Lower lobe of right lung (tissue), 2 donors: ENCODE measurements at regions not wholly inside any gene's neighbourhood (a gene's known extent, or its start where the extent isn't known, plus 50 kb on each side); places are given as distances from the start of the nearest gene placed in this dataset.

Experiments used
- ATAC-seq, 2 donors: fragments of 200-7000 bp; cut with Tn5 transposase; one replicate each; pipeline ENCODE4 v1.9.1; 2020 to 2022; ENCODE audit warnings: mild to moderate bottlenecking in 2 of 2, moderate library complexity in 2 of 2
- DNase-seq: peaks from one replicate; pipeline ENCODE4 v3.0.0-alpha.2; 2020
- H3K27ac ChIP-seq: fragments of 200-600 bp; one replicate; pipeline ENCODE4 v1.8.0; 2022
- H3K27me3 ChIP-seq: fragments of 200-600 bp; one replicate; pipeline ENCODE4 v1.8.0; 2022; ENCODE audit warnings: low read depth
- H3K36me3 ChIP-seq: fragments of 200-600 bp; one replicate; pipeline ENCODE4 v1.8.0; 2022; ENCODE audit warnings: mild to moderate bottlenecking
- H3K4me1 ChIP-seq: fragments of 200-600 bp; one replicate; pipeline ENCODE4 v1.8.0; 2022
- H3K4me3 ChIP-seq: fragments of 200-600 bp; one replicate; pipeline ENCODE4 v1.8.0; 2022; ENCODE audit warnings: mild to moderate bottlenecking
- H3K9me3 ChIP-seq: fragments of 200-600 bp; one replicate; pipeline ENCODE4 v1.8.0; 2022
- CTCF ChIP-seq: fragments of 200-600 bp; IDR thresholded peaks from one replicate; pipeline ENCODE4 v1.8.0; 2022; ENCODE audit warnings: antibody characterized with exemption, mild to moderate bottlenecking
- intact Hi-C: fragments of 100-400 bp; cut with DNase I; formaldehyde crosslinking; loops from one replicate; pipeline ENCODE4 v1.11.0; 2022
- donor health status: DM: no; HTN: yes; CAD: no; lungs with severe emphysema.

GRCh38 chr2:71830497-71831192 is 317.0 kb downstream of the CYP26B1 start:
- Histone ChIP-seq H3K4me3 (no peak overlapping the region), H3K27me3 (no peaks in the 10 kb centered on the region), H3K9me3 (no peaks in the 10 kb centered on the region), H3K27ac (no peak overlapping the region), H3K36me3 (no peaks in the 10 kb centered on the region), H3K4me1 (peaks cover 10% of the 10 kb centered on the region)
- DNase-seq = no peak
- no peak for ATAC-seq
- intact Hi-C loops = no loop called here
- no peak for TF ChIP-seq CTCF

- DNase-seq (no peak), ATAC-seq (no peak)
- TF ChIP-seq CTCF = no peak
- no peaks in the 10 kb centered on the region for H3K9me3 ChIP-seq
- no peaks in the 10 kb centered on the region for H3K36me3 ChIP-seq
- H3K4me1 ChIP-seq = peaks cover 10% of the 10 kb centered on the region
- no peak overlapping the region for H3K4me3 ChIP-seq
- no peak overlapping the region for H3K27ac ChIP-seq
- intact Hi-C loops = no loop called here
- H3K27me3 ChIP-seq = no peaks in the 10 kb centered on the region
These were observed 318.7 kb downstream of the CYP26B1 start for GRCh38 chr2:71829008-71829407.

- Histone ChIP-seq H3K27me3 (no peaks in the 10 kb centered on the region), H3K9me3 (no peaks in the 10 kb centered on the region), H3K4me3 (no peak overlapping the region), H3K36me3 (no peaks in the 10 kb centered on the region), H3K27ac (no peak overlapping the region), H3K4me1 (peaks cover 6% of the 10 kb centered on the region)
- DNase-seq (no peak), ATAC-seq (no peak)
- intact Hi-C loops = no loop called here
- no peak for TF ChIP-seq CTCF
These were observed 319.7 kb downstream of the CYP26B1 start for GRCh38 chr2:71827973-71828372.

- intact Hi-C loops = no loop called here
- Histone ChIP-seq H3K36me3 (no peaks in the 10 kb centered on the region), H3K9me3 (no peaks in the 10 kb centered on the region), H3K27me3 (no peaks in the 10 kb centered on the region), H3K4me3 (no peak overlapping the region), H3K27ac (no peak overlapping the region), H3K4me1 (peaks cover 6% of the 10 kb centered on the region)
- ATAC-seq (no peak), DNase-seq (no peak)
- TF ChIP-seq CTCF = no peak
These were observed 320.1 kb downstream of the CYP26B1 start for GRCh38 chr2:71827524-71827901.

- Histone ChIP-seq H3K9me3 (no peaks in the 10 kb centered on the region), H3K4me3 (no peak overlapping the region), H3K27ac (no peak overlapping the region), H3K27me3 (no peaks in the 10 kb centered on the region), H3K36me3 (no peaks in the 10 kb centered on the region), H3K4me1 (peaks cover 6% of the 10 kb centered on the region)
- no peak for ATAC-seq
- DNase-seq = no peak
- intact Hi-C loops = no loop called here
- TF ChIP-seq CTCF = no peak
These were observed 320.7 kb downstream of the CYP26B1 start for GRCh38 chr2:71826826-71827523.
